H9 (cell line): ENCODE measurements at regions not wholly inside any gene's neighbourhood (a gene's known extent, or its start where the extent isn't known, plus 50 kb on each side); places are given as distances from the start of the nearest gene placed in this dataset.

ENCODE experiments used
- DNase-seq: peaks from one replicate; pipeline ENCODE4 v3.0.0-alpha.2; 2017
- H2AFZ ChIP-seq: one replicate; pipeline ENCODE4 v1.6.1; 2013; ENCODE audit warnings: mild to moderate bottlenecking, low read length, control low read depth, moderate library complexity
- H2AK5ac ChIP-seq: 2 replicates; pipeline ENCODE4 v1.6.1; 2013; ENCODE audit warnings: low read length, control low read depth, mixed read lengths; ENCODE audit not compliant: insufficient read length
- H2BK120ac ChIP-seq: one replicate; pipeline ENCODE4 v1.6.1; 2013; ENCODE audit warnings: low read depth, mild to moderate bottlenecking, low read length, control low read depth, inconsistent platforms; ENCODE audit not compliant: poor library complexity, severe bottlenecking
- H2BK12ac ChIP-seq: 2 replicates; pipeline ENCODE4 v1.6.1; 2013; ENCODE audit warnings: low read length, control low read depth, mixed read lengths, low read depth; ENCODE audit not compliant: insufficient read length
- H2BK15ac ChIP-seq: 2 replicates; pipeline ENCODE4 v1.6.1; 2013; ENCODE audit warnings: low read depth, low read length, control low read depth
- H2BK20ac ChIP-seq: one replicate; pipeline ENCODE4 v1.6.1; 2013; ENCODE audit warnings: low read depth, mild to moderate bottlenecking, low read length, control low read depth, inconsistent platforms; ENCODE audit not compliant: poor library complexity, severe bottlenecking
- H2BK5ac ChIP-seq: 2 replicates; pipeline ENCODE4 v1.6.1; 2013; ENCODE audit warnings: low read length, control low read depth, mixed read lengths; ENCODE audit not compliant: insufficient read length
- H3K14ac ChIP-seq: 2 replicates; pipeline ENCODE4 v1.6.1; 2013; ENCODE audit warnings: low read length, control low read depth; ENCODE audit not compliant: insufficient read depth
- H3K18ac ChIP-seq: 2 replicates; pipeline ENCODE4 v1.6.1; 2013; ENCODE audit warnings: low read depth, mild to moderate bottlenecking, mixed read lengths, low read length, control low read depth; ENCODE audit not compliant: insufficient read length
- H3K23ac ChIP-seq: 2 replicates; pipeline ENCODE4 v1.6.1; 2013; ENCODE audit warnings: low read length, control low read depth, mixed read lengths, low read depth; ENCODE audit not compliant: insufficient read length
- H3K23me2 ChIP-seq: 2 replicates; pipeline ENCODE4 v1.6.1; 2013; ENCODE audit warnings: low read depth, mild to moderate bottlenecking, mixed read lengths, low read length, control low read depth; ENCODE audit not compliant: insufficient read length, poor library complexity, severe bottlenecking
- H3K27ac ChIP-seq: 2 replicates; pipeline ENCODE4 v1.5.1; 2013; ENCODE audit warnings: low read length, control low read depth, mixed read lengths, low read depth; ENCODE audit not compliant: insufficient read length
- H3K27me3 ChIP-seq: 2 replicates; pipeline ENCODE4 v1.6.1; 2013; ENCODE audit warnings: low read length, control low read depth, inconsistent platforms; ENCODE audit not compliant: insufficient read depth
- H3K4ac ChIP-seq: 2 replicates; pipeline ENCODE4 v1.6.1; 2013; ENCODE audit warnings: low read depth, mild to moderate bottlenecking, control low read depth, inconsistent platforms, low read length, moderate library complexity
- H3K4me1 ChIP-seq: 2 replicates; pipeline ENCODE4 v1.6.1; 2013; ENCODE audit warnings: low read length, control low read depth, inconsistent platforms; ENCODE audit not compliant: insufficient read depth
- H3K4me2 ChIP-seq: 2 replicates; pipeline ENCODE4 v1.6.1; 2013; ENCODE audit warnings: low read length, control low read depth, mixed read lengths; ENCODE audit not compliant: insufficient read length, insufficient read depth
- H3K56ac ChIP-seq: 2 replicates; pipeline ENCODE4 v1.6.1; 2013; ENCODE audit warnings: low read depth, mild to moderate bottlenecking, mixed read lengths, low read length, control low read depth; ENCODE audit not compliant: insufficient read length
- H3K79me1 ChIP-seq: 2 replicates; pipeline ENCODE4 v1.6.1; 2013; ENCODE audit warnings: low read depth, mild to moderate bottlenecking, moderate library complexity, low read length, control low read depth, inconsistent platforms; ENCODE audit not compliant: insufficient read depth, poor library complexity, severe bottlenecking
- H3K79me2 ChIP-seq: 2 replicates; pipeline ENCODE4 v1.6.1; 2013; ENCODE audit warnings: low read length, control low read depth, inconsistent platforms; ENCODE audit not compliant: insufficient read depth
- H3K9ac ChIP-seq: 2 replicates; pipeline ENCODE4 v1.6.1; 2013; ENCODE audit warnings: low read length, control low read depth, mixed read lengths; ENCODE audit not compliant: insufficient read length; ENCODE audit errors: extremely low read depth
- H3K9me3 ChIP-seq: one replicate; pipeline ENCODE4 v1.6.1; 2013; ENCODE audit warnings: low read depth, low read length, inconsistent platforms; ENCODE audit not compliant: control insufficient read depth
- H3T11ph ChIP-seq: one replicate; pipeline ENCODE4 v1.6.1; 2013; ENCODE audit warnings: mild to moderate bottlenecking, low read length, control low read depth, inconsistent platforms
- H4K20me1 ChIP-seq: one replicate; pipeline ENCODE4 v1.6.1; 2013; ENCODE audit not compliant: control insufficient read depth, insufficient read length, insufficient read depth
- H4K5ac ChIP-seq: 2 replicates; pipeline ENCODE4 v1.6.1; 2013; ENCODE audit warnings: low read depth, mild to moderate bottlenecking, mixed read lengths, low read length, control low read depth; ENCODE audit not compliant: insufficient read length
- H4K8ac ChIP-seq: replicated peaks from 2 replicates; pipeline ENCODE4 v1.6.1; 2013; ENCODE audit warnings: low read length, control low read depth, mixed read lengths, low read depth; ENCODE audit not compliant: insufficient read length
- H4K91ac ChIP-seq: 2 replicates; pipeline ENCODE4 v1.6.1; 2013; ENCODE audit warnings: low read depth, mild to moderate bottlenecking, moderate library complexity, mixed read lengths, low read length, control low read depth; ENCODE audit not compliant: insufficient read length
- H3K27ac Mint-ChIP-seq, 3 experiments: 2 replicates in 2 of 3; 3 replicates in 1 of 3; pipeline ENCODE4 v1.8.0; 2020 to 2021; ENCODE audit warnings: mixed read lengths in 3 of 3, mild to moderate bottlenecking in 1 of 3, moderate library complexity in 1 of 3
- H3K27me3 Mint-ChIP-seq: 2 replicates; pipeline ENCODE4 v1.8.0; 2021; ENCODE audit warnings: low read depth, mild to moderate bottlenecking, moderate library complexity, mixed read lengths
- H3K36me3 Mint-ChIP-seq, 3 experiments: 2 replicates in 2 of 3; 3 replicates in 1 of 3; pipeline ENCODE4 v1.8.0; 2020 to 2021; ENCODE audit warnings: low read depth in 3 of 3, mixed read lengths in 3 of 3; ENCODE audit not compliant: insufficient read depth in 1 of 3
- H3K4me1 Mint-ChIP-seq, 2 experiments: 2 replicates each; pipeline ENCODE4 v1.8.0; 2020; ENCODE audit warnings: mixed read lengths in 2 of 2
- H3K4me3 Mint-ChIP-seq, 2 experiments: 2 replicates in 1 of 2; 3 replicates in 1 of 2; pipeline ENCODE4 v1.8.0; 2020 to 2021; ENCODE audit warnings: mild to moderate bottlenecking in 2 of 2, mixed read lengths in 2 of 2, moderate library complexity in 1 of 2
- H3K9me3 Mint-ChIP-seq, 2 experiments: 2 replicates in 1 of 2; 3 replicates in 1 of 2; pipeline ENCODE4 v1.8.0; 2020; ENCODE audit warnings: mild to moderate bottlenecking in 2 of 2, mixed read lengths in 2 of 2, moderate library complexity in 1 of 2
- CTCF ChIP-seq: fragments of 200-600 bp; sonication (generic); conservative IDR thresholded peaks from 3 replicates; pipeline ENCODE4 v1.8.0; 2021; ENCODE audit warnings: antibody characterized with exemption, mild to moderate bottlenecking
- WGBS: extraction: QIAGEN DNeasy Blood & Tissue Kit; methylation state at CpG from one replicate; pipeline ENCODE4 v1.1.7; 2013; ENCODE audit warnings: missing lambda C conversion rate, low lambda C conversion rate, mixed read lengths; ENCODE audit not compliant: insufficient read length; ENCODE audit errors: extremely low coverage; 5-methylcytosine and 5-hydroxymethylcytosine counted together

GRCh38 chr16:56072096-56072495, 119.2 kb upstream of the GNAO1 start:
- WGBS = no CpG with 5 or more reads among the region's 4 CpGs

More at GRCh38 chr16:56072096-56072495, 119.2 kb upstream of the GNAO1 start:
- H3K14ac ChIP-seq = no peak overlapping the region
- H3K4me1 ChIP-seq = no peaks in the 10 kb centered on the region
- H3K4ac ChIP-seq = no peak overlapping the region
- H3K4me2 ChIP-seq = no peak overlapping the region
- no peak overlapping the region for H3K9ac ChIP-seq
- H2AK5ac ChIP-seq = no peak overlapping the region
- H3K23ac ChIP-seq = no peak overlapping the region
- no peaks in the 10 kb centered on the region for H3K79me1 ChIP-seq
- no peak overlapping the region for H3K56ac ChIP-seq
- H3K4me1 Mint-ChIP-seq = peaks cover 2 to 4% of the 10 kb centered on the region in 2 experiments; a peak in 3 of 4 replicates
- no peak overlapping the region for H2BK20ac ChIP-seq
- H3K27me3 ChIP-seq = no peaks in the 10 kb centered on the region
- DNase-seq = no peak
- H3K23me2 ChIP-seq = no peaks in the 10 kb centered on the region
- H3K4me3 Mint-ChIP-seq = no peak overlapping the region
- no peak overlapping the region for H3T11ph ChIP-seq
- H4K91ac ChIP-seq = no peak overlapping the region
- no peaks in the 10 kb centered on the region for H3K9me3 Mint-ChIP-seq
- no peak overlapping the region for H4K5ac ChIP-seq
- no peak overlapping the region for H3K27ac ChIP-seq
- no peaks in the 10 kb centered on the region for H4K20me1 ChIP-seq
- TF ChIP-seq CTCF = no peak
- H2AFZ ChIP-seq = no peak overlapping the region
- H2BK5ac ChIP-seq = no peak overlapping the region
- no peak overlapping the region for H4K8ac ChIP-seq
- H2BK120ac ChIP-seq = no peak overlapping the region
- no peak overlapping the region for H2BK12ac ChIP-seq
- no peak overlapping the region for H3K18ac ChIP-seq
- H3K27me3 Mint-ChIP-seq = no peaks in the 10 kb centered on the region; the same call in 1 of the 2 replicates
- no peak overlapping the region for H3K27ac Mint-ChIP-seq
- H3K36me3 Mint-ChIP-seq = no peaks in the 10 kb centered on the region
- H3K79me2 ChIP-seq = no peaks in the 10 kb centered on the region
- H2BK15ac ChIP-seq = no peak overlapping the region
- H3K9me3 ChIP-seq = no peaks in the 10 kb centered on the region
